Psoas muscle (tissue), 7 donors: ENCODE measurements at regions not wholly inside any gene's neighbourhood (a gene's known extent, or its start where the extent isn't known, plus 50 kb on each side); places are given as distances from the start of the nearest gene placed in this dataset.

Source experiments
- ATAC-seq, 4 donors: fragments of 200-7000 bp; cut with Tn5 transposase; one replicate each; pipeline ENCODE4 v1.9.1; 2020; ENCODE audit warnings: moderate library complexity in 3 of 4, mild to moderate bottlenecking in 2 of 4
- DNase-seq, 2 donors: peaks; one replicate each; pipeline ENCODE4 v3.0.0-alpha.2; 2020
- H3K27ac ChIP-seq: fragments of 200-600 bp; one replicate; pipeline ENCODE4 v1.8.0; 2022
- H3K27me3 ChIP-seq, 3 donors: fragments of 200-600 bp in 1 of 3; one replicate each; pipeline versions ENCODE4 v1.6.1 to v1.8.0; 2013 to 2022; ENCODE audit warnings: low read length in 2 of 3, mild to moderate bottlenecking in 2 of 3, moderate library complexity in 1 of 3; ENCODE audit not compliant: insufficient read depth in 3 of 3
- H3K36me3 ChIP-seq, 2 donors: fragments of 200-600 bp in 1 of 2; one replicate each; pipeline versions ENCODE4 v1.6.1 to v1.8.0; 2013 to 2022; ENCODE audit warnings: low read depth in 1 of 2, mild to moderate bottlenecking in 1 of 2, moderate library complexity in 1 of 2; ENCODE audit not compliant: insufficient read depth in 1 of 2
- H3K4me1 ChIP-seq: fragments of 200-600 bp; one replicate; pipeline ENCODE4 v1.8.0; 2022
- H3K4me3 ChIP-seq: fragments of 200-600 bp; one replicate; pipeline ENCODE4 v1.8.0; 2022; ENCODE audit warnings: mild to moderate bottlenecking
- H3K9me3 ChIP-seq: fragments of 200-600 bp; one replicate; pipeline ENCODE4 v1.8.0; 2022
- CTCF ChIP-seq: fragments of 200-600 bp; IDR thresholded peaks from one replicate; pipeline ENCODE4 v1.8.0; 2022; ENCODE audit warnings: antibody characterized with exemption
- WGBS, 3 donors: extraction: QIAGEN DNeasy Blood & Tissue Kit; methylation state at CpG; one replicate each; pipeline versions ENCODE4 v1.1.6 to v1.1.7; 2013; 5-methylcytosine and 5-hydroxymethylcytosine counted together
- intact Hi-C, 2 donors: fragments of 100-400 bp; cut with DNase I; formaldehyde crosslinking; loops; one replicate each; pipeline versions ENCODE4 v1.11.0 to v1.14.2; 2022
- donor health status: healthy with polysubstance abuse.
- donor health status: DM: no; HTN: no; CAD: no; lungs with moderate emphysema.
- donor health status: Bipolar disorder and iron deficiency.
- donor health status: healthy.
- donor health status: DM: yes; HTN: yes; CAD: no.
- donor health status: DM: no; HTN: no; CAD: no.
- donor health status: DM: yes; HTN: yes; CAD: no.

- no peak for DNase-seq
- H3K27ac ChIP-seq = no peak overlapping the region
- H3K4me1 ChIP-seq = no peaks in the 10 kb centered on the region
- H3K36me3 ChIP-seq = no peaks in the 10 kb centered on the region
- no peak for TF ChIP-seq CTCF
- no peak overlapping the region for H3K4me3 ChIP-seq
- no peak for ATAC-seq
- no peaks in the 10 kb centered on the region for H3K9me3 ChIP-seq
- intact Hi-C loops = no loop called here
- 55 to 75% (median 58%) methylated on average over 4 of the region's 4 CpGs for WGBS, 3 donors
- H3K27me3 ChIP-seq = no peaks in the 10 kb centered on the region
Observed at GRCh38 chr5:20463206-20463605, 475.2 kb upstream of the CDH18 start.

GRCh38 chr5:20446121-20446520, 458.1 kb upstream of the CDH18 start:
- Histone ChIP-seq H3K27ac (no peak overlapping the region), H3K4me3 (no peak overlapping the region), H3K36me3 (no peaks in the 10 kb centered on the region), H3K4me1 (no peaks in the 10 kb centered on the region), H3K27me3 (no peaks in the 10 kb centered on the region), H3K9me3 (no peaks in the 10 kb centered on the region)
- no peak for DNase-seq
- TF ChIP-seq CTCF = no peak
- ATAC-seq = no peak
- intact Hi-C loops = no loop called here
- WGBS, 3 donors = 33 to 47% (median 35%) methylated on average over 3 of the region's 3 CpGs

GRCh38 chr5:20445326-20445860, 457.4 kb upstream of the CDH18 start:
- 34 to 41% (median 38%) methylated on average over 1 of the region's 1 CpG for WGBS, 3 donors
- ATAC-seq (no peak), DNase-seq (no peak)
- Histone ChIP-seq H3K27me3 (no peaks in the 10 kb centered on the region), H3K36me3 (no peaks in the 10 kb centered on the region), H3K4me1 (no peaks in the 10 kb centered on the region), H3K9me3 (no peaks in the 10 kb centered on the region), H3K4me3 (no peak overlapping the region), H3K27ac (no peak overlapping the region)
- TF ChIP-seq CTCF = no peak
- intact Hi-C loops = no loop called here

- Histone ChIP-seq H3K9me3 (no peaks in the 10 kb centered on the region), H3K27ac (no peak overlapping the region), H3K4me1 (no peaks in the 10 kb centered on the region), H3K36me3 (no peaks in the 10 kb centered on the region), H3K27me3 (no peaks in the 10 kb centered on the region), H3K4me3 (no peak overlapping the region)
- ATAC-seq (no peak), DNase-seq (no peak)
- 66 to 83% (median 82%) methylated on average over 3 of the region's 3 CpGs for WGBS, 3 donors
- intact Hi-C loops = no loop called here
- TF ChIP-seq CTCF = no peak
Observed at GRCh38 chr5:20434786-20435185, 446.8 kb upstream of the CDH18 start.

- intact Hi-C loops = no loop called here
- WGBS, 3 donors = 49 to 60% (median 58%) methylated on average over 4 of the region's 4 CpGs
Observed at GRCh38 chr5:20420991-20421595, 433.1 kb upstream of the CDH18 start.

More at GRCh38 chr5:20420991-20421595, 433.1 kb upstream of the CDH18 start:
- H3K4me3 ChIP-seq = no peak overlapping the region
- H3K27me3 ChIP-seq = no peaks in the 10 kb centered on the region
- TF ChIP-seq CTCF = no peak
- H3K36me3 ChIP-seq = no peaks in the 10 kb centered on the region
- ATAC-seq (no peak), DNase-seq (no peak)
- H3K9me3 ChIP-seq = no peaks in the 10 kb centered on the region
- no peaks in the 10 kb centered on the region for H3K4me1 ChIP-seq
- H3K27ac ChIP-seq = no peak overlapping the region
